ENCODE measurements at regions not wholly inside any gene's neighbourhood (a gene's known extent, or its start where the extent isn't known, plus 50 kb on each side); places are given as distances from the start of the nearest gene placed in this dataset.

GRCh38 chr4:4668355-4669210 lies 126.7 kb upstream of the STX18 start (continued):
- TF ChIP-seq MGA (IDR thresholded peaks at IDR 0.05): peak; percentile 45; the same call in 1 of the 2 replicates
- no peak for TF ChIP-seq MLLT1 (IDR thresholded peaks at IDR 0.05)
- no peak for TF ChIP-seq ZNF57 (CRISPR knock-in tag; IDR thresholded peaks at IDR 0.05)
- no peak for TF ChIP-seq CREB1 (IDR thresholded peaks at IDR 0.05)
- no peak for TF ChIP-seq CREB1 (CRISPR knock-in tag; IDR thresholded peaks at IDR 0.05)
- no peak for TF ChIP-seq MTA2 (IDR thresholded peaks at IDR 0.05; ENCODE audit: low read depth)
- no peak for TF ChIP-seq RREB1 (CRISPR knock-in tag; IDR thresholded peaks at IDR 0.05)

Measured in K562 (cell line).